ENCODE measurements at regions not wholly inside any gene's neighbourhood (a gene's known extent, or its start where the extent isn't known, plus 50 kb on each side); places are given as distances from the start of the nearest gene placed in this dataset.

DNA sequence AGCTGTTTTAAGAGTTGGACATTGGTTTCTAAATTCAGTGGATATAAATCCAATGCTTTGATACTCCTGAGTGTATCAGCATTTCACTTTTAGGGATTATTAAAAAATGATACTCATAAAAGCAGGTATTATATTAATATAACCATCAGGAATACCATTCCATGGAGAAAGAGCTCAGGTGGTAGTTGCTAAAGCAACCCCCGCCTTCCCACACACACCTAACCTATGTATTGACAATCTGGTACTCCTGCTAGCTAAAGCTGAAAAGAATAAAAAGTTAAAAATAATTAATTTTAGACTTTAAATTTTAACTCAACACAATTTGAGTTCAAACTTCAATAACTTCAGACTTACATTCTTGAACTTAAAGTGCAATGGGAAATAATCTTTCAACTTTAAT lies 717.1 kb upstream of the HS3ST1 start:
- TF ChIP-seq, protein P1, sequence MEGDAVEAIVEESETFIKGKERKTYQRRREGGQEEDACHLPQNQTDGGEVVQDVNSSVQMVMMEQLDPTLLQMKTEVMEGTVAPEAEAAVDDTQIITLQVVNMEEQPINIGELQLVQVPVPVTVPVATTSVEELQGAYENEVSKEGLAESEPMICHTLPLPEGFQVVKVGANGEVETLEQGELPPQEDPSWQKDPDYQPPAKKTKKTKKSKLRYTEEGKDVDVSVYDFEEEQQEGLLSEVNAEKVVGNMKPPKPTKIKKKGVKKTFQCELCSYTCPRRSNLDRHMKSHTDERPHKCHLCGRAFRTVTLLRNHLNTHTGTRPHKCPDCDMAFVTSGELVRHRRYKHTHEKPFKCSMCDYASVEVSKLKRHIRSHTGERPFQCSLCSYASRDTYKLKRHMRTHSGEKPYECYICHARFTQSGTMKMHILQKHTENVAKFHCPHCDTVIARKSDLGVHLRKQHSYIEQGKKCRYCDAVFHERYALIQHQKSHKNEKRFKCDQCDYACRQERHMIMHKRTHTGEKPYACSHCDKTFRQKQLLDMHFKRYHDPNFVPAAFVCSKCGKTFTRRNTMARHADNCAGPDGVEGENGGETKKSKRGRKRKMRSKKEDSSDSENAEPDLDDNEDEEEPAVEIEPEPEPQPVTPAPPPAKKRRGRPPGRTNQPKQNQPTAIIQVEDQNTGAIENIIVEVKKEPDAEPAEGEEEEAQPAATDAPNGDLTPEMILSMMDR (conservative IDR thresholded peaks at IDR 0.05; ENCODE audit: low read depth, low read length) = no peak
- TF ChIP-seq EZH2 (IDR thresholded peaks at IDR 0.05; ENCODE audit: low read length, unreplicated experiment) (no peak), EZH2phosphoT487 (IDR thresholded peaks at IDR 0.05; ENCODE audit: borderline replicate concordance, low read length) (no peak)

Data from PC-3 (cell line).